ENCODE measurements at regions not wholly inside any gene's neighbourhood (a gene's known extent, or its start where the extent isn't known, plus 50 kb on each side); places are given as distances from the start of the nearest gene placed in this dataset.

GRCh38 chr2:111243295-111243694 is 122.6 kb downstream of the BCL2L11 start (continued):
- TF ChIP-seq RNF2 (IDR thresholded peaks at IDR 0.05; ENCODE audit: borderline replicate concordance, low read depth, low read length, missing control alignments, poor library complexity, severe bottlenecking), result no peak

Measured in H1 (cell line).